ENCODE measurements at regions not wholly inside any gene's neighbourhood (a gene's known extent, or its start where the extent isn't known, plus 50 kb on each side); places are given as distances from the start of the nearest gene placed in this dataset.

- TF ChIP-seq, protein P1, sequence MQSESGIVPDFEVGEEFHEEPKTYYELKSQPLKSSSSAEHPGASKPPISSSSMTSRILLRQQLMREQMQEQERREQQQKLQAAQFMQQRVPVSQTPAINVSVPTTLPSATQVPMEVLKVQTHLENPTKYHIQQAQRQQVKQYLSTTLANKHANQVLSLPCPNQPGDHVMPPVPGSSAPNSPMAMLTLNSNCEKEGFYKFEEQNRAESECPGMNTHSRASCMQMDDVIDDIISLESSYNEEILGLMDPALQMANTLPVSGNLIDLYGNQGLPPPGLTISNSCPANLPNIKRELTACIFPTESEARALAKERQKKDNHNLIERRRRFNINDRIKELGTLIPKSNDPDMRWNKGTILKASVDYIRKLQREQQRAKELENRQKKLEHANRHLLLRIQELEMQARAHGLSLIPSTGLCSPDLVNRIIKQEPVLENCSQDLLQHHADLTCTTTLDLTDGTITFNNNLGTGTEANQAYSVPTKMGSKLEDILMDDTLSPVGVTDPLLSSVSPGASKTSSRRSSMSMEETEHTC (IDR thresholded peaks at IDR 0.05) = no peak
Measured at GRCh38 chr2:220044383-220044782, 417.0 kb downstream of the SLC4A3 start (continued).

- Histone ChIP-seq H3K9me3 (replicated peaks; ENCODE audit: control insufficient read depth, insufficient read depth, low read depth, low read length) (no peaks in the 10 kb centered on the region), H3K4me1 (replicated peaks in 1 of 2; ENCODE audit: control insufficient read depth in 2 of 2, insufficient read depth in 2 of 2, low read length in 2 of 2) (no peaks in the 10 kb centered on the region), H3K27me3 (ENCODE audit: control insufficient read depth in 2 of 2, insufficient read depth in 2 of 2, low read length in 2 of 2) (no peaks in the 10 kb centered on the region), H3K79me2 (ENCODE audit: control insufficient read depth, insufficient read depth, low read length) (no peaks in the 10 kb centered on the region), H3K9me1 (ENCODE audit: control insufficient read depth, insufficient read depth, low read length) (no peaks in the 10 kb centered on the region), H2AFZ (ENCODE audit: low read depth, low read length) (no peak overlapping the region), H3K4me2 (ENCODE audit: insufficient read depth, low read length) (no peak overlapping the region), H4K20me1 (replicated peaks; ENCODE audit: control insufficient read depth, insufficient read depth, low read length) (no peaks in the 10 kb centered on the region), H3K9ac (ENCODE audit: insufficient read depth in 1 of 2, low read depth in 2 of 2, low read length in 2 of 2) (no peak overlapping the region), H3K36me3 (ENCODE audit: control insufficient read depth, insufficient read depth, low read length) (no peaks in the 10 kb centered on the region), H3K4me3 (no peak overlapping the region), H3K27ac (ENCODE audit: extremely low read depth, low read depth, low read length) (no peak overlapping the region)
- in situ Hi-C loops (cut with MboI) (no loop called here), intact Hi-C loops (cut with micrococcal nuclease) (no loop called here)
- DNase-seq (ENCODE audit: extremely low read depth in 1 of 4, low spot score in 3 of 4) (no peak), FAIRE-seq (no peak), ATAC-seq (no peak)
- BruUV-seq (replicated peaks) = no TSS peak
- CTCF ChIA-PET (ENCODE audit: low intra/inter-chr PET ratio) = no interaction called here
- 0% methylated on average over 2 of the region's 2 CpGs for WGBS (ENCODE audit: insufficient coverage, low coverage, missing lambda C conversion rate)
- POLR2A ChIA-PET = interaction anchor here (0.6 kb wide), 1 partner anchor 19 kb away, joined by 3 read pairs; no protein-coding TSS in a partner anchor
- TF ChIP-seq, protein P2, sequence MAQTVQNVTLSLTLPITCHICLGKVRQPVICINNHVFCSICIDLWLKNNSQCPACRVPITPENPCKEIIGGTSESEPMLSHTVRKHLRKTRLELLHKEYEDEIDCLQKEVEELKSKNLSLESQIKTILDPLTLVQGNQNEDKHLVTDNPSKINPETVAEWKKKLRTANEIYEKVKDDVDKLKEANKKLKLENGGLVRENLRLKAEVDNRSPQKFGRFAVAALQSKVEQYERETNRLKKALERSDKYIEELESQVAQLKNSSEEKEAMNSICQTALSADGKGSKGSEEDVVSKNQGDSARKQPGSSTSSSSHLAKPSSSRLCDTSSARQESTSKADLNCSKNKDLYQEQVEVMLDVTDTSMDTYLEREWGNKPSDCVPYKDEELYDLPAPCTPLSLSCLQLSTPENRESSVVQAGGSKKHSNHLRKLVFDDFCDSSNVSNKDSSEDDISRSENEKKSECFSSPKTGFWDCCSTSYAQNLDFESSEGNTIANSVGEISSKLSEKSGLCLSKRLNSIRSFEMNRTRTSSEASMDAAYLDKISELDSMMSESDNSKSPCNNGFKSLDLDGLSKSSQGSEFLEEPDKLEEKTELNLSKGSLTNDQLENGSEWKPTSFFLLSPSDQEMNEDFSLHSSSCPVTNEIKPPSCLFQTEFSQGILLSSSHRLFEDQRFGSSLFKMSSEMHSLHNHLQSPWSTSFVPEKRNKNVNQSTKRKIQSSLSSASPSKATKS (CRISPR knock-in tag; IDR thresholded peaks at IDR 0.05) = no peak
- TF ChIP-seq, protein P3, sequence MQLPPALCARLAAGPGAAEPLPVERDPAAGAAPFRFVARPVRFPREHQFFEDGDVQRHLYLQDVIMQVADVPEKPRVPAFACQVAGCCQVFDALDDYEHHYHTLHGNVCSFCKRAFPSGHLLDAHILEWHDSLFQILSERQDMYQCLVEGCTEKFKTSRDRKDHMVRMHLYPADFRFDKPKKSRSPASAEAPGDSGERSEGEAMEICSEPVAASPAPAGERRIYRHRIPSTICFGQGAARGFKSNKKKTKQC (CRISPR knock-in tag; IDR thresholded peaks at IDR 0.05) = no peak
- TF ChIP-seq ZFX (CRISPR knock-in tag; IDR thresholded peaks at IDR 0.05) = no peak
- no peak for TF ChIP-seq COPS2 (conservative IDR thresholded peaks at IDR 0.05)
- no peak for TF ChIP-seq TGIF2 (CRISPR knock-in tag; IDR thresholded peaks at IDR 0.05)
- TF ChIP-seq ZNF133 (CRISPR knock-in tag; IDR thresholded peaks at IDR 0.05) = no peak
- no peak for TF ChIP-seq SFPQ (IDR thresholded peaks at IDR 0.05; ENCODE audit: low read depth, low read length)
- no peak for TF ChIP-seq ARID1B (IDR thresholded peaks at IDR 0.05)
- TF ChIP-seq NFATC3 (IDR thresholded peaks at IDR 0.05) = no peak
Measured at GRCh38 chr2:220046507-220046906, 419.1 kb downstream of the SLC4A3 start.

Data from K562 (cell line).